ENCODE measurements at regions not wholly inside any gene's neighbourhood (a gene's known extent, or its start where the extent isn't known, plus 50 kb on each side); places are given as distances from the start of the nearest gene placed in this dataset.

DNA sequence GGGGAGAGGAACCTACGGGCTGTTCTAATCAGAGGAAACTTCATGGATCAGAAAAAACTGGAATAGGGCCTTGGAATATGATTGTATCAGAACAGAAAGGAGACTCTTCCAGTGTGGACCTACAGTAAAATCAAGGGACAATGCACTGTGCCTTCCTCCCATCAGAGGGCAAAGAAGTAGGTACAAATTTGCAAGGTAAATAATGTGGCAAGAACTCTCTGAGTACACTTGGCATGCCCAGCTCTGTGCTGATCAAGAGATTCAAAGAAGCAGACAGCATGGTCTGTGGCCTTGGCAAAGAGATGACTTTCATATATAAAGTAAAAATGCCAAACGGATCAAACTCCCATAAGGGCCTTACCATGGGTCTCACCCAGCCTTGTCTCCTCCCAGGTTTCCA lies 242.6 kb upstream of the OSR1 start:
- no peak for DNase-seq (ENCODE audit: low read depth in 2 of 2)

DNA sequence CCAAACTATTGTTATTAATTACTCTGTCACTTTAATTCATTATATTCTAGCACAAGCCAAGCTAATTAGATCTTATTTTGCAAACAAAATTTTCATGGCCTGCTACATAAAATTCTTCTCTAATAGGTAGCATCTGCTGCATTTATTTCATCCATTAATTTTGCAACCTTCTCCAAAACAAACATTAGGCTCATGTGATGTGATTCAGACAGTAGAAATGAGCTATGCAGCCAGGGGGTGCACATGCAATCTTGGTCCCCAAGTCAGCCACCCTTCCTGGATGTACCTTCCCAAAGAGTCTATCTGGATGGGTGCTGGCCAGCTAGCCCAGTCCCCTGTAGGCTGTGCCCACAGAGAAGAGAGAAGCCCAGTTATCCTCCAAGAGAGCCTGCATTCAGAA lies 242.1 kb upstream of the OSR1 start:
- no peak for DNase-seq (ENCODE audit: low read depth in 2 of 2)

DNA sequence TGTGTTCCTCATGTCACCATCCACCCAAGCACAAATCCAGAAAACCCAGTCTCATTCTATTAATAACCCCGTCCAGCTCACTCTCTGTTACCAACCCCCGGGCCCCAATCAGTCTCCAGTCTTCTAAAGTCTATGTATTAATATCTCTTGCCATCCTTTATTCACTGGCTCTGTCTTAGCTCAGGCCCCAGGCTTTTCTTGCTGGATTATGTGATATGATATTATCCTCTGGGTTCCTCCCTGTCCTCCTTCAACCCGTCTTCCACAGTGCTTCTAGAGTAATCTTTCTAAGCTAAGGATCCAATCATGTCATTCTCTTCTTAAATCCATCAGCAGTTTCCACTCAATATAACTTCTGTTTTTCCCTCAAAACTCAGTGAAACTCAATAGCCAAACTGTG lies 240.5 kb upstream of the OSR1 start:
- DNase-seq (ENCODE audit: low read depth in 2 of 2): no peak

- DNase-seq (ENCODE audit: low read depth in 2 of 2): no peak
These were observed 233.8 kb upstream of the OSR1 start for GRCh38 chr2:19592197-19592596.

DNA sequence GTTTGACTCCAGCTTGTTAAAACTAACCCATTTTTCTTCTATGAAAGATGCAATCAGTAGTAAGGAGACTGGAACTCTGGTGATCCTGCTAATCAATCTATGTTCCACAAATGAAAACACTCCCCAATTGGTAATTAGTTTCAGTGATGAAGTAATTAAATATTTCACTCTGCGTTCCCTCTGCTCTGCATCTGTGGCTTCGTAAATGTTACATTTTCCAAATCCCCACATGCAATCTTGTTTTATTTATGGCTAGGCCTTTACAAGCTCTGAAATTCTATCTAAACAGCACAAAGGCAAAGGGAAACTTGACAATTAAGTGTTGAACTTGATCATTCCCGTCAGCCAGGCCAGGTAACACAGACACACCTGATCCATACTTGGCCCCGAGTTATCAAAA lies 231.4 kb upstream of the OSR1 start:
- DNase-seq (ENCODE audit: low read depth in 2 of 2): no peak

- DNase-seq (ENCODE audit: low read depth in 2 of 2): no peak
These were observed 222.4 kb upstream of the OSR1 start for GRCh38 chr2:19580830-19581229.

- DNase-seq (ENCODE audit: low read depth in 2 of 2): no peak
These were observed 221.8 kb upstream of the OSR1 start for GRCh38 chr2:19580264-19580663.

GRCh38 chr2:19579461-19579860 lies 221.0 kb upstream of the OSR1 start:
- no peak for DNase-seq (ENCODE audit: low read depth in 2 of 2)

DNA sequence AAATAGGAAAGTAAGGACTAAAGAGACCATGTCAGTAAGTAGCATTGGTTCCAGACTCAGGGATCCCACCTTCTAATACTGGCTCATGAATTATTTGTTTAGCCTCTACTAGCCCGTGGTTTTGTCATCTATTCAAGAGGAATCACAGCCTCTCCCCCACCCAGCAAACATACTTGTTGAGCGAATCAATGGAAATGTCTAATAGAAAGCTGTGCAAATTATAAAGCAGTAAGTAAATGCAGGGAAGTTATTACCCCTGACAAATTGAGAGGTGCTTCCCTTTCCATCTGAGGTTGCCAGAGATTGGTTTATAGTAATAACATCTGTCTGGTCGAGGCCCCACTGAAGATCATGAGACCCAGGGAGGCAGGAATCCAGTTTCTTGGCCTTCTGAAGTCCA lies 219.3 kb upstream of the OSR1 start:
- no peak for DNase-seq (ENCODE audit: low read depth in 2 of 2)

DNA sequence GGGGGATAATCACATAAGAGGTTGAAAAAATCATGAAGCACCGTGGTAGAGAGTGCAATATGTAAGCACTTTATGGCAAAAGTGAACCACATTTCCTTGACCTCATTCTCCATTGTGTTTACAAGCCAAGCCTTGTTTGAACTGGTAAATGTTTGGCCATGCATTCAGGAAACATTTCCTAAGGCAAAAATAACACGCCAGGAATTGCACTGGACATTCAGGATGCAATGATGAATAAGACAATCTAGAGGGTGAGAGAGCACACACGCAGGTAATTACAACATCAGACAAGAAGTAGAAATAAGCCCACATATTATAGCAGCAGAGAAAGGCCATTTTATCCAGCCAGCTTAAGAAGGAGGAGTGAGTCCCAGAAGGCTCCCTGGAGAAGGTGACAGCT lies 218.0 kb upstream of the OSR1 start:
- no peak for DNase-seq (ENCODE audit: low read depth in 2 of 2)

GRCh38 chr2:19575641-19576040 lies 217.2 kb upstream of the OSR1 start:
- DNase-seq (ENCODE audit: low read depth in 2 of 2): no peak

GRCh38 chr2:19574778-19575260 lies 216.4 kb upstream of the OSR1 start:
- DNase-seq (ENCODE audit: low read depth in 2 of 2): no peak

DNA sequence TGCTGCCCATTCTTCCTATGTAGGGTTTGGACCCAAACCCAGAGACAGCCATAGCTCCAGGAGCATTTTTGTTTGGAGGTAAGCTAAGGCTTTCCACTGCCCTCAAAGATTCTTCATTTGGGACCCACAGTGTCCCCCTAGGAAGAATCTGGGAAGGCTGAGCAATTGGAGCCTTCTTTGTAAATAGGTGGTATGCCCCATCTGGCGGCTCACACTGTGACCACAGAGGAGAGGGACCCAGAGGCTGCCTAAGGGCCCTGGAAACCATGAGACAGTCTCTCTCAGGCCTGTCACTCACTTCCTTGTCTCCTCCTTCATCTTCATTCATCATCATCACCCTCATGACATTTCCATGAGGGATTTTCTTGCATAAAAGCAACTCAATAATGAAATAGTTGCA lies 215.4 kb upstream of the OSR1 start:
- DNase-seq (ENCODE audit: low read depth in 2 of 2): no peak

GRCh38 chr2:19571773-19572172 lies 213.3 kb upstream of the OSR1 start:
- DNase-seq (ENCODE audit: low read depth in 2 of 2): no peak

DNA sequence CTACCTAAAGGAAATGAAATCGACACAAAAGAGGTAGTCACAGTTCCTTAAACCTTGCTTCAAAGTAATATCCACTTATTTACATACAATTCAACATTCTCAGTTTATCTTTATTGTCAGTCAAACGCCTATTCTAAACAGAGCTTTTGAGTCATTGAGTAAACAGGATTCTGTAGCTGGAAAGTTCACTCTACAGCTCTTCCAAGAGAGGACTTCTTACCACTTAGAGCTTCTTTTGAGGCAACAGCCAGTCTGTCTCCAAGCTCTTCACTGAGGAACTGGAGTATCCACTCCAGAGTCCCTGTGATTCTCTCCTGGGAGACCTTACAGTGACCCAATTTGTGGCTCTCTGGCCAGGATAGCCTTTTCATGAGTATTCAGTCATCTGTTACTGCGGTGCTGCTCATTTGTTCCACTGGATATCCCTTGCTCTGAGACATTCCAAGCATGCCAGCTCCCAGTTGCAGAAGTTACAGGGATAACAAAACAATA lies 210.9 kb upstream of the OSR1 start:
- no peak for DNase-seq (ENCODE audit: low read depth in 2 of 2)

GRCh38 chr2:19568809-19569208 lies 210.4 kb upstream of the OSR1 start:
- no peak for DNase-seq (ENCODE audit: low read depth in 2 of 2)

- DNase-seq (ENCODE audit: low read depth in 2 of 2): no peak
These were observed 202.4 kb upstream of the OSR1 start for GRCh38 chr2:19560785-19561184.

DNA sequence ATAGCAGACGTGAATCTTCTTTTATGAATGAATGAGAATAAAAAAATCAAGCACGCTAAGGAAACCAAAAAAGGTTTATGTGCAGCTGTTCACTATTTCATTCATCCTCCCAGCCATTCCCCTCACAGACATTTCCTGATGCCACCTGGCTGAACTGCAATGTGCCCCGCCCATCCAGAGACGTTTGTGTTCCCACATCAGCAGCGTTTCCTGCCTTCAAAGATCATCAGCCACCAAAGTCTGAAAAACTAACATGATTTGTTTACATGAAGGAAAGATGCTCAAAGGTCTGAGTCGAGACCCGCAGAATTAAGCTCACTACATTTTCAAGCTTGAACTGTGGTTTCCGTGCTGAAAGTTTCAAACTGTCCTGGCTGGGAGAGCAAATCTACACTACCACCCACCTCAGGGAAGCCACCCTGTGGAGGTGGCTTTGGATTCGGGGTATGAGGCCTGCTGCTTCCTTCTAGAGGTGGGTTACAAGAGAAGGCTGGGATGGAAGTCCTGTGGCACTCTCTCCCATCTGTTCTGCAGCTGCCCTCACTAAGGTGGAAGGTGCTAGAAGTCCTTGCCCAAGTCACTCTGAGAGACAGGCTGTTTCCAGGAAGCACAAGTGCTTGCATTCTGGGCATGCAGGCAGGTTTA lies 201.3 kb upstream of the OSR1 start:
- DNase-seq (ENCODE audit: low read depth in 2 of 2): no peak

DNA sequence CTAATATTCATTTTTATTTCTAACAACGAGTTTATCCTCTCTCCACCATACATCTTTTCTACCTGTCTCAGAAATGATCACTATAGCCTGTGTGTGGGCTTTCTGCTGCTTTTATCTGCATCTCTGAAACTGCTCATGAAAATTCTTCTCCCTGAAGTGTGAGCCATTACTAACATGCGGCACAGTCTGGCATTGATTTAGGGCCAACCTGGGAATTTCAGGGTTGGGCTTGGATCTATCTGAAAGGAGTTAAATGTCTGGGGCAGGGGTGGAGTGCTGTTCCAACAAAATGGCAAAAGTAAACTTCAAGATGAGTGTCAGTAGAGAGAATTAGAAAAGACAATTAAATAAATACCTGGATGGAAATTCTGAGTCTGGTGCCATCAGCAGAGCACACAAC lies 198.2 kb upstream of the OSR1 start:
- no peak for DNase-seq (ENCODE audit: low read depth in 2 of 2)

DNA sequence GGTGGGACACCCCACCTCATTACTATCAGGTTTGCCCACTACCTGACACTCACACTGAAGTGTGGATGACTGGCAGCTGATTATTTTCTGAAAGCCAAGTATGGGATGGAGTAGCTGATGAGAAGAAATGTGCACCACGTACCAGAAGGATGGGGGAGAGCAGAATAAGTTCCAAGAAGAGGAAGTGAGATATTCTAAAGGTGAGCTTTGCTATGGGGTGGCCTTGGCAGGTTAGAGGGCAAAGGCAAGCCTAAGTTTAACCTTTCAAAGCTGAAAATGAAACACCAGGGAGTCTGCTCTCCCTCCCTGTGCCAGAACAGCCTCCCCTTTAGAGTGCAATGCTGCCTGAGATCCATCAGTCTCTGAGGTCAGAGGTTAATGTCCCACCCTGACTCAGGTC lies 196.1 kb upstream of the OSR1 start:
- no peak for DNase-seq (ENCODE audit: low read depth in 2 of 2)

- DNase-seq (ENCODE audit: low read depth in 2 of 2): no peak
These were observed 193.8 kb upstream of the OSR1 start for GRCh38 chr2:19552270-19552669.

- no peak for DNase-seq (ENCODE audit: low read depth in 2 of 2)
These were observed 192.3 kb upstream of the OSR1 start for GRCh38 chr2:19550750-19551149.

- no peak for DNase-seq (ENCODE audit: low read depth in 2 of 2)
These were observed 191.4 kb upstream of the OSR1 start for GRCh38 chr2:19549821-19550220.

- DNase-seq (ENCODE audit: low read depth in 2 of 2): no peak
These were observed 189.7 kb upstream of the OSR1 start for GRCh38 chr2:19548116-19548515.

All from activated CD4-positive, alpha-beta T cell treated with anti-CD3 and anti-CD28 coated beads for 24 hours (primary cell).